ENCODE measurements at regions not wholly inside any gene's neighbourhood (a gene's known extent, or its start where the extent isn't known, plus 50 kb on each side); places are given as distances from the start of the nearest gene placed in this dataset.

DNA sequence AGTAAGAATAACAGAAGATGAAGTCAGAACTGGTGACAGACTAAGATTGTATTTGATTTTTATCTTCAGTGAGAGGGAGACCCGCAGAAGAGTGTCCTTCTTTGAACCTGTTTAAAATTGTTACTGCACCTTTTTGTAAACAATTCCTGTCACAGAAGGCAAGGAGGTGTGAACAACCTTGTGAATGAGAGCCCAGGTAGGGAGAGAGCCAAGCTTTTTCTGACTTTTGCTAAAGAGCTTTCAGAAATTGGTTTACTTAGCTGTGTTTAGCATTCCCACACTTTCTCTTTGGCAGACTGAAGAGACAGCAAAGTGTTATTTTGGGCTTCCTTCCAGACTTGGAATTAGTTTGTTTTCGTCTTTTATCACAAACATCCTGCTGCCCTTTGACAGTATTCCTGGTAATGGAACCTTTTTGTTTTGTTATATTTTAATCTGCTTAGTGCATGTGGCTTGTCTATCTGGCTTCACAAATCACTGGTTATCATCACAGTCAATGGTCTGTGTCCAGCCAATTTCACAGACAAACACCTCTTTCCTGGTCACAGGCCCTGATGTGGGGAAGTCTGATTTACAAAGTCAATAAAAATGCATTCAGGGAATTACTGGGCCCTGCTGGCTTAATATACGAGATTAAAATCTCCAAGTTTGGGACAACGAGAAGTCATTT, 85.7 kb upstream of the HS3ST2 start:
- no peak for TF ChIP-seq POLR2A (IDR thresholded peaks at IDR 0.05)
- TF ChIP-seq, protein P1, sequence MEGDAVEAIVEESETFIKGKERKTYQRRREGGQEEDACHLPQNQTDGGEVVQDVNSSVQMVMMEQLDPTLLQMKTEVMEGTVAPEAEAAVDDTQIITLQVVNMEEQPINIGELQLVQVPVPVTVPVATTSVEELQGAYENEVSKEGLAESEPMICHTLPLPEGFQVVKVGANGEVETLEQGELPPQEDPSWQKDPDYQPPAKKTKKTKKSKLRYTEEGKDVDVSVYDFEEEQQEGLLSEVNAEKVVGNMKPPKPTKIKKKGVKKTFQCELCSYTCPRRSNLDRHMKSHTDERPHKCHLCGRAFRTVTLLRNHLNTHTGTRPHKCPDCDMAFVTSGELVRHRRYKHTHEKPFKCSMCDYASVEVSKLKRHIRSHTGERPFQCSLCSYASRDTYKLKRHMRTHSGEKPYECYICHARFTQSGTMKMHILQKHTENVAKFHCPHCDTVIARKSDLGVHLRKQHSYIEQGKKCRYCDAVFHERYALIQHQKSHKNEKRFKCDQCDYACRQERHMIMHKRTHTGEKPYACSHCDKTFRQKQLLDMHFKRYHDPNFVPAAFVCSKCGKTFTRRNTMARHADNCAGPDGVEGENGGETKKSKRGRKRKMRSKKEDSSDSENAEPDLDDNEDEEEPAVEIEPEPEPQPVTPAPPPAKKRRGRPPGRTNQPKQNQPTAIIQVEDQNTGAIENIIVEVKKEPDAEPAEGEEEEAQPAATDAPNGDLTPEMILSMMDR (IDR thresholded peaks at IDR 0.05 in 4 of 5, conservative IDR thresholded peaks at IDR 0.05 in 1 of 5): no peak

All from gastrocnemius medialis (tissue), 4 donors.